Kidney epithelial cell (primary cell): ENCODE measurements at regions not wholly inside any gene's neighbourhood (a gene's known extent, or its start where the extent isn't known, plus 50 kb on each side); places are given as distances from the start of the nearest gene placed in this dataset.

Source experiments
- DNase-seq: peaks from one replicate; pipeline ENCODE4 v3.0.0-alpha.2; 2010; ENCODE audit warnings: low read depth
- H3K27me3 ChIP-seq: 2 replicates; pipeline ENCODE4 v1.6.0; 2011; ENCODE audit warnings: low read length; ENCODE audit not compliant: control insufficient read depth, insufficient read depth
- H3K36me3 ChIP-seq: 2 replicates; pipeline ENCODE4 v1.5.1; 2011; ENCODE audit warnings: low read length; ENCODE audit not compliant: control insufficient read depth, insufficient read depth
- H3K4me3 ChIP-seq: 2 replicates; pipeline ENCODE4 v1.5.1; 2011; ENCODE audit warnings: low read depth, mild to moderate bottlenecking, control low read depth, low read length
- TF ChIP-seq, protein P1 (sequence below): IDR thresholded peaks from 2 replicates; pipeline ENCODE4 v1.5.1; 2011; ENCODE audit warnings: mild to moderate bottlenecking, moderate library complexity, low read length, control low read depth, inconsistent platforms; ENCODE audit not compliant: insufficient read depth, poor library complexity, severe bottlenecking

DNA sequence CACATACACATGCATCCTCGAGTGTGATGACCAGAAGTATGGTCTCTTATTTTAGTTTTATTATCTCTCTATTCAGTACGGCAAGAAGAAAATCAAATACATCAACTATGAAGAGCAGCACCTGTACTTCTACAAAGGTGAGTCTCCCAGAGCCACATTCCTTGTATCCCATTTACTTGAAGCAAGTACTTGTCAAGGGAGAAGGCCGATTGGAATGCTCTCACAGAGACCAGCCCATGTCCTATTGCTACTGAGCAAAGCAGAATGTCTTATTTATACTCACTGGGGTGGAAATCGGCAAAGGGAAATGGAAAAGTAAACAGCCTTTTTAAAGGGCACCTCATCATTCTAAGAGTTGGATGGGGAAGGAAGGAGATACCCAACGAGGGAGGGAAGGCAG is 72.6 kb upstream of the OR5AK2 start:
- TF ChIP-seq, protein P1, sequence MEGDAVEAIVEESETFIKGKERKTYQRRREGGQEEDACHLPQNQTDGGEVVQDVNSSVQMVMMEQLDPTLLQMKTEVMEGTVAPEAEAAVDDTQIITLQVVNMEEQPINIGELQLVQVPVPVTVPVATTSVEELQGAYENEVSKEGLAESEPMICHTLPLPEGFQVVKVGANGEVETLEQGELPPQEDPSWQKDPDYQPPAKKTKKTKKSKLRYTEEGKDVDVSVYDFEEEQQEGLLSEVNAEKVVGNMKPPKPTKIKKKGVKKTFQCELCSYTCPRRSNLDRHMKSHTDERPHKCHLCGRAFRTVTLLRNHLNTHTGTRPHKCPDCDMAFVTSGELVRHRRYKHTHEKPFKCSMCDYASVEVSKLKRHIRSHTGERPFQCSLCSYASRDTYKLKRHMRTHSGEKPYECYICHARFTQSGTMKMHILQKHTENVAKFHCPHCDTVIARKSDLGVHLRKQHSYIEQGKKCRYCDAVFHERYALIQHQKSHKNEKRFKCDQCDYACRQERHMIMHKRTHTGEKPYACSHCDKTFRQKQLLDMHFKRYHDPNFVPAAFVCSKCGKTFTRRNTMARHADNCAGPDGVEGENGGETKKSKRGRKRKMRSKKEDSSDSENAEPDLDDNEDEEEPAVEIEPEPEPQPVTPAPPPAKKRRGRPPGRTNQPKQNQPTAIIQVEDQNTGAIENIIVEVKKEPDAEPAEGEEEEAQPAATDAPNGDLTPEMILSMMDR, result no peak
- no peak for DNase-seq
- H3K4me3 ChIP-seq, result no peak overlapping the region

DNA sequence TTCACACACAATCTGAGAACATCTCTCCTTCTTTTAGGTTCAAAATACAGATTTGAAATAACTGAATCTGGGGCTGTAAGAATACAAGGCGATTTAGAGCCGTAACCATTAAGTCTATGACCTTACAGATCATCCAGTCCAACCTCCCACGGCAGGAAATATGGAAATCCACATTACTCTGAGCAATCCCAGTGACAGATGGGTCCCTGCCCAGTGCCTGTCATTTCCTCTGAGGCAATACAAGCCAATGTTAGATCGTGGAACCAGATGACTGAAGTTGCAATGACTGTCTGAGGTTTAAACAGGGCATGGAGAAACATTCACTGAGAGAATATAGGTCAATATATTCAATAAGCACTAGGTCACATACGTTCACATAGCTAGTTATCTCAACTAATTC is 77.4 kb upstream of the OR5AK2 start:
- no peak for DNase-seq
- TF ChIP-seq, protein P1, result no peak
- Histone ChIP-seq H3K27me3 (no peaks in the 10 kb centered on the region), H3K4me3 (no peak overlapping the region), H3K36me3 (no peaks in the 10 kb centered on the region)

More for the DNA sequence above, 72.6 kb upstream of the OR5AK2 start:
- Histone ChIP-seq H3K36me3 (no peaks in the 10 kb centered on the region), H3K27me3 (no peaks in the 10 kb centered on the region)

DNA sequence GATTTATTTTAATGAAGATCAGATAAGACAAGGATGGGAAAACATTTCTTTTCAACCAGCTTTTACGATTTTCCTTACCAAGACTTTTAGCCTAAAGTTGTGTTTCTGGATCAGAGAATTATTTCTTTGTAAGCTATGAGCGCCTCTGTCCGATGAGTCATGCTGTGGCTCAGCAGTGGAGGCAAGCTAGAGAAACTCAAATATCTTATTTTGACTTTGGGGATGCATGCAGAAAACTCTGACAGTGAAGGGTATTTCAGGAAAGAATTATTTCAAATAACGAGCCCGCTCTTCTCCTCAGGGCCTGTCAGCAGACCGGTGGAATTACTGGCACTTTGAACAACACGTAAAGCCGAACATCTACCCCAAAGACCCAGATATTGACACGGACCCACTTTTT is 77.9 kb upstream of the OR5AK2 start:
- Histone ChIP-seq H3K4me3 (no peak overlapping the region), H3K27me3 (no peaks in the 10 kb centered on the region), H3K36me3 (no peaks in the 10 kb centered on the region)
- TF ChIP-seq, protein P1, result no peak
- no peak for DNase-seq

DNA sequence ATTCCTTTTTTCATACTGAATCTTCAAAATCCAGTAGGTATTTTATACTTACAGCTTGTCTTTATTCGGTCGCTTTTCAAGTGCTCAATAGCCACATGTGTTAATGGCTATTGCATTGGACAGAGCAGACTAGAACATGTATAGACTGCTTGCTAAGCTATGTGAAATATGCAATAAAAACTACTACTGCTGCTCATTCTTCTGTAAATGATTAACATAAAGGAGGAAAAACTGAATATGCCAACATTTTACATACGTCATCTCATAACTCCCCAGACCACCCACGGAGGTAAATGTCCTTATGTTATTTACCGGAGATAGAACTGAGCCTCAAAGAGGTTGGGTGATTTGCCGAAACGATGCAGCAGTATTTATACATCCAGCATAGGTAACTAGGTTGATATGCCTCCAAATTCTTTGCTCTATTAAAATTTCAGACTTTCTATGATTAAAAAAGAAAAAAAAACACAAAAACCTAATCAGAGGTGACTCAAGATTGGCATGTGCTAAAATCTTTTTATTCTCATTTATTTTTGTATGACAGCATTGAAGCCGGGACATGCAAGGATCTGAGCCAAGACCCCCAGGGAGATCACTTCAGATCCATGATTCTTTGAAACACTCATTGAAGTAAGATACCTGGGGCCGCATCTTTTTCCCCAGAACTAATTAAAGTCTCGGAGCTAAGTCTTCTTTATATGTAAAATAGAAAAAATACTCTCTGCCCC is 78.5 kb upstream of the OR5AK2 start:
- no peak for DNase-seq
- TF ChIP-seq, protein P1, result no peak
- no peaks in the 10 kb centered on the region for H3K36me3 ChIP-seq
- no peak overlapping the region for H3K4me3 ChIP-seq
- no peaks in the 10 kb centered on the region for H3K27me3 ChIP-seq

DNA sequence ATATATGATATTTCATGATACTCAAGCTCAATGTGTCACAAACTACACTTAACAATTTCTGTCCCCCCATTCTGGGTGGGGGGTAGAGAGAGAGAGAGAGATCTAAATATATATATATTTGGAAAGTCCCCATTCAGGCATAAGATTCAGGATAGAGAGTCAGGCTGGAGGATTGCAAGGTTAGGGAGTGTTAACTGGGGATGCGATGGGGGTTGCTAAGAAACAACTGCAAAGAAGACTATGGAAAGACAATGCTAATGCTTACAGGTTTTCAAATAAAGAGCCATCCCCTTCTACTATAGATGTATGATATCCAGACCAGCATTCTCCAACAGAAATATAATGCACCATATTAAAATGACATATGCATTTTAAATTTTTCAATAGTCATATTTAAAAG is 79.2 kb upstream of the OR5AK2 start:
- TF ChIP-seq, protein P1, result no peak
- no peak for DNase-seq
- Histone ChIP-seq H3K36me3 (no peaks in the 10 kb centered on the region), H3K4me3 (no peak overlapping the region), H3K27me3 (no peaks in the 10 kb centered on the region)

DNA sequence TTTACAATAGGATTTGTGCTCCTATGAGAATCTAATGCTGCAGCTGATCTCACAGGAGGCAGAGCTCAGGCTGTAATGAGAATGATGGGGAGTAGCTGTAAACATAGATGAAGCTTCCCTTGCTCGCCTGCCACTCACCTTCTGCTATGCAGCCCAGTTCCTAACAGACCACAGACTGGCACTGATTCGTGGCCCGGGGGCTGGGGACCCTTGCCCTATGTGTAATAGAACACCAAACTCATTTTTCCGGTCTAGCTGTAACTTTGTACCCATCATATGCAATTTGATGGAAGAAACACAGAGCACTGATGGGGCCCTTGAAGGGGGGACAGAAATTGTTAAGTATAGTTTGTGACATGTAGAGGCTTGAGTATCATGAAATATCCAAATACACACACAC is 79.6 kb upstream of the OR5AK2 start:
- Histone ChIP-seq H3K4me3 (no peak overlapping the region), H3K27me3 (no peaks in the 10 kb centered on the region), H3K36me3 (no peaks in the 10 kb centered on the region)
- DNase-seq, result no peak
- TF ChIP-seq, protein P1, result no peak
